SK-N-SH (cell line): ENCODE measurements at regions not wholly inside any gene's neighbourhood (a gene's known extent, or its start where the extent isn't known, plus 50 kb on each side); places are given as distances from the start of the nearest gene placed in this dataset.

Source experiments
- CTCF ChIA-PET: fragments of 300-600, 350-600 bp; formaldehyde crosslinking; extraction: SDS; loops from one replicate; lab custom pipeline; 2021; lab: Yijun Ruan, JAX
- POLR2A ChIA-PET: fragments of 350-600 bp; sonication (Branson Sonifier 250); formaldehyde crosslinking; extraction: SDS; loops from one replicate; lab custom pipeline; 2020; ENCODE audit warnings: antibody characterized with exemption, inconsistent platforms; lab: Yijun Ruan, JAX
- DNase-seq: peaks from one replicate; pipeline ENCODE4 v3.0.0; 2012
- H2AFZ ChIP-seq: fragments of 200-600 bp; sonication (generic); 2 replicates; pipeline ENCODE4 v1.8.1; 2016; ENCODE audit warnings: antibody characterized with exemption, mild to moderate bottlenecking, low read depth
- H3F3A ChIP-seq: fragments of 200-600 bp; sonication (generic); replicated peaks from 2 replicates; pipeline ENCODE3; 2016; ENCODE audit warnings: antibody characterized with exemption, mild to moderate bottlenecking; ENCODE audit not compliant: insufficient read depth
- H3K27ac ChIP-seq, 2 experiments: fragments of 200-500 bp in 1 of 2; fragments of 200-600 bp in 1 of 2; sonication (Bioruptor generic) in 1 of 2; sonication (generic), shearing (Covaris generic) in 1 of 2; 2 replicates each; pipeline versions ENCODE4 v1.5.1 to v1.6.1; 2014 to 2016; ENCODE audit warnings: low read depth in 2 of 2, inconsistent platforms in 1 of 2, low read length in 1 of 2, mild to moderate bottlenecking in 1 of 2, mixed read lengths in 1 of 2
- H3K27me3 ChIP-seq: fragments of 200-600 bp; sonication (generic), shearing (Covaris generic); 2 replicates; pipeline ENCODE4 v1.6.1; 2016; ENCODE audit warnings: mixed run types; ENCODE audit not compliant: insufficient read depth
- H3K36me3 ChIP-seq, 2 experiments: fragments of 200-500 bp in 1 of 2; fragments of 200-600 bp in 1 of 2; sonication (Bioruptor generic) in 1 of 2; sonication (generic) in 1 of 2; replicated peaks in 1 of 2; 2 replicates each; pipeline versions ENCODE3 to v1.5.1; 2014 to 2016; ENCODE audit warnings: low read length in 1 of 2, mild to moderate bottlenecking in 1 of 2; ENCODE audit not compliant: insufficient read depth in 2 of 2, control insufficient read depth in 1 of 2
- H3K4me1 ChIP-seq, 2 experiments: fragments of 200-500 bp in 1 of 2; fragments of 200-600 bp in 1 of 2; sonication (Bioruptor generic) in 1 of 2; sonication (generic), shearing (Covaris generic) in 1 of 2; 2 replicates each; pipeline versions ENCODE4 v1.5.1 to v1.6.1; 2014 to 2016; ENCODE audit warnings: low read depth in 1 of 2, low read length in 1 of 2, mixed run types in 1 of 2; ENCODE audit not compliant: insufficient read depth in 2 of 2, control insufficient read depth in 1 of 2
- H3K4me2 ChIP-seq: fragments of 200-600 bp; sonication (generic), shearing (Covaris generic); 2 replicates; pipeline ENCODE4 v1.6.1; 2017; ENCODE audit warnings: mixed run types
- H3K4me3 ChIP-seq, 2 experiments: fragments of 200-500 bp in 1 of 2; fragments of 200-600 bp in 1 of 2; sonication (Bioruptor generic) in 1 of 2; sonication (generic), shearing (Covaris generic) in 1 of 2; 2 replicates each; pipeline versions ENCODE4 v1.5.1 to v1.8.1; 2014 to 2016; ENCODE audit warnings: low read depth in 2 of 2, inconsistent platforms in 1 of 2, low read length in 1 of 2, mild to moderate bottlenecking in 1 of 2, mixed read lengths in 1 of 2, moderate library complexity in 1 of 2
- H3K79me2 ChIP-seq: fragments of 200-600 bp; sonication (generic); 2 replicates; pipeline ENCODE4 v1.8.1; 2017; ENCODE audit warnings: mild to moderate bottlenecking; ENCODE audit not compliant: insufficient read depth
- H3K9ac ChIP-seq: fragments of 200-600 bp; sonication (generic); 2 replicates; pipeline ENCODE4 v1.6.1; 2017; ENCODE audit warnings: mixed run types
- H3K9me2 ChIP-seq: fragments of 200-600 bp; sonication (generic); 2 replicates; pipeline ENCODE4 v1.6.1; 2017; ENCODE audit warnings: mixed run types
- H3K9me3 ChIP-seq: fragments of 200-600 bp; sonication (generic); 2 replicates; pipeline ENCODE4 v1.6.1; 2017; ENCODE audit warnings: mixed run types, mild to moderate bottlenecking, moderate library complexity
- H4K20me1 ChIP-seq: fragments of 200-600 bp; sonication (generic); 2 replicates; pipeline ENCODE4 v1.6.1; 2017; ENCODE audit warnings: mild to moderate bottlenecking, mixed run types; ENCODE audit not compliant: insufficient read depth
- EP300 ChIP-seq, 2 experiments: IDR thresholded peaks; 2 replicates each; pipeline versions ENCODE4 v1.4.0 to v1.6.1; 2012; ENCODE audit warnings: borderline replicate concordance in 1 of 2, low read depth in 1 of 2, low read length in 1 of 2
- FOXJ3 ChIP-seq: sonication (generic); formaldehyde crosslinking; IDR thresholded peaks from 2 replicates; pipeline ENCODE4 v1.5.1; 2020; ENCODE audit warnings: mild to moderate bottlenecking, missing genetic modification reagents
- MEF2A ChIP-seq: IDR thresholded peaks from 2 replicates; pipeline ENCODE4 v1.4.0; 2012; ENCODE audit warnings: low read depth, borderline replicate concordance
- NFIC ChIP-seq: IDR thresholded peaks from 2 replicates; pipeline ENCODE4 v1.4.0; 2012; ENCODE audit warnings: borderline replicate concordance
- PBX3 ChIP-seq: IDR thresholded peaks from 2 replicates; pipeline ENCODE4; 2012
- RAD21 ChIP-seq: IDR thresholded peaks from 2 replicates; pipeline ENCODE4 v1.6.1; 2012; ENCODE audit warnings: mild to moderate bottlenecking, low read length
- RFX5 ChIP-seq: IDR thresholded peaks from 2 replicates; pipeline ENCODE4 v1.6.1; 2012; ENCODE audit warnings: mild to moderate bottlenecking, improper control_type of control experiment, low read length
- SIN3A ChIP-seq: IDR thresholded peaks from 2 replicates; pipeline ENCODE4 v1.6.1; 2012; ENCODE audit warnings: low read depth, mild to moderate bottlenecking, low read length, moderate library complexity, borderline replicate concordance
- TEAD4 ChIP-seq: IDR thresholded peaks from 2 replicates; pipeline ENCODE4 v1.4.0; 2012; ENCODE audit warnings: mild to moderate bottlenecking, borderline replicate concordance; ENCODE audit not compliant: insufficient read depth
- WGBS: methylation state at CpG from one replicate; pipeline ENCODE4 v1.1.6; 2017; ENCODE audit warnings: low lambda C conversion rate; 5-methylcytosine and 5-hydroxymethylcytosine counted together
- TF ChIP-seq, protein P1 (sequence below): IDR thresholded peaks from 2 replicates; pipeline ENCODE4 v1.4.0; 2012; ENCODE audit warnings: low read depth, borderline replicate concordance
- TF ChIP-seq, protein P2 (sequence below): IDR thresholded peaks from 2 replicates; pipeline ENCODE4 v1.6.1; 2012; ENCODE audit warnings: mild to moderate bottlenecking, low read depth, low read length, moderate library complexity

DNA sequence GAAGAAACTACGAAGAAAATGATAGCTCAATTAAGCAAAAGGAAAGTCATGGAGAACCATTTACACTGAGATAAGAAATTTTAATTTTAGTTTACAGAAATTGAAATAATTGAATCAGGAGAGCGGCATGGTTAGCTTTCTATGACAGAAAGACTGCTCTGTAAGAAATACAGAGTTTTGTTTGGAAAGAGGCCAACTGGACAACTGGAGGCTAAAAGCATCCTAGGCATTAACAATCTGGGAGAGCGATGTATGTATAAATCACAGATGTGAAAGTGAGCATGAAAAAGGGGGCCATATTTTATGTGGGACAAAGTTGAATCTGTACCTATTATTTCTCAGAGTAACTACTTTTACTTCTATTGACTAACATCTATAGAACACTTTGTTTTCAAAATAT, 1608.8 kb upstream of the PCDH20 start (continued):
- TF ChIP-seq RFX5 (no peak), NFIC (peak; percentile 39; the same call in 1 of the 2 replicates), EP300 (IDR thresholded peaks at IDR 0.05; ENCODE audit: borderline replicate concordance in 1 of 2, low read depth in 1 of 2, low read length in 1 of 2) (peak in 1 of 2 experiments; percentile 75; a peak in 2 of 4 replicates), SIN3A (no peak), FOXJ3 (CRISPR knock-in tag) (0 out of 2 replicates have a peak, but pooled peaks have one; percentile 50), MEF2A (no peak), TEAD4 (no peak)
- TF ChIP-seq, protein P1, sequence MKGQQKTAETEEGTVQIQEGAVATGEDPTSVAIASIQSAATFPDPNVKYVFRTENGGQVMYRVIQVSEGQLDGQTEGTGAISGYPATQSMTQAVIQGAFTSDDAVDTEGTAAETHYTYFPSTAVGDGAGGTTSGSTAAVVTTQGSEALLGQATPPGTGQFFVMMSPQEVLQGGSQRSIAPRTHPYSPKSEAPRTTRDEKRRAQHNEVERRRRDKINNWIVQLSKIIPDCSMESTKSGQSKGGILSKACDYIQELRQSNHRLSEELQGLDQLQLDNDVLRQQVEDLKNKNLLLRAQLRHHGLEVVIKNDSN = no peak

- ChIA-PET CTCF (no interaction called here), POLR2A (no interaction called here)
- Histone ChIP-seq H3K4me2 (no peak overlapping the region), H3K79me2 (no peaks in the 10 kb centered on the region), H3F3A (no peaks in the 10 kb centered on the region), H2AFZ (no peak overlapping the region), H3K36me3 (peaks cover 0 to 2% of the 10 kb centered on the region in 2 experiments), H3K4me1 (no peaks in the 10 kb centered on the region), H3K27me3 (no peaks in the 10 kb centered on the region), H3K27ac (no peak overlapping the region), H3K9ac (no peak overlapping the region), H3K9me2 (no peaks in the 10 kb centered on the region), H3K4me3 (no peak overlapping the region), H4K20me1 (no peaks in the 10 kb centered on the region), H3K9me3 (0 out of 2 replicates have a peak, but pooled peaks cover 6% of the 10 kb centered on the region)
- 49% methylated on average over 2 of the region's 2 CpGs for WGBS
- no peak for DNase-seq
- TF ChIP-seq SIN3A (no peak), RAD21 (no peak), PBX3 (no peak)
- TF ChIP-seq, protein P1 = no peak
- TF ChIP-seq, protein P2, sequence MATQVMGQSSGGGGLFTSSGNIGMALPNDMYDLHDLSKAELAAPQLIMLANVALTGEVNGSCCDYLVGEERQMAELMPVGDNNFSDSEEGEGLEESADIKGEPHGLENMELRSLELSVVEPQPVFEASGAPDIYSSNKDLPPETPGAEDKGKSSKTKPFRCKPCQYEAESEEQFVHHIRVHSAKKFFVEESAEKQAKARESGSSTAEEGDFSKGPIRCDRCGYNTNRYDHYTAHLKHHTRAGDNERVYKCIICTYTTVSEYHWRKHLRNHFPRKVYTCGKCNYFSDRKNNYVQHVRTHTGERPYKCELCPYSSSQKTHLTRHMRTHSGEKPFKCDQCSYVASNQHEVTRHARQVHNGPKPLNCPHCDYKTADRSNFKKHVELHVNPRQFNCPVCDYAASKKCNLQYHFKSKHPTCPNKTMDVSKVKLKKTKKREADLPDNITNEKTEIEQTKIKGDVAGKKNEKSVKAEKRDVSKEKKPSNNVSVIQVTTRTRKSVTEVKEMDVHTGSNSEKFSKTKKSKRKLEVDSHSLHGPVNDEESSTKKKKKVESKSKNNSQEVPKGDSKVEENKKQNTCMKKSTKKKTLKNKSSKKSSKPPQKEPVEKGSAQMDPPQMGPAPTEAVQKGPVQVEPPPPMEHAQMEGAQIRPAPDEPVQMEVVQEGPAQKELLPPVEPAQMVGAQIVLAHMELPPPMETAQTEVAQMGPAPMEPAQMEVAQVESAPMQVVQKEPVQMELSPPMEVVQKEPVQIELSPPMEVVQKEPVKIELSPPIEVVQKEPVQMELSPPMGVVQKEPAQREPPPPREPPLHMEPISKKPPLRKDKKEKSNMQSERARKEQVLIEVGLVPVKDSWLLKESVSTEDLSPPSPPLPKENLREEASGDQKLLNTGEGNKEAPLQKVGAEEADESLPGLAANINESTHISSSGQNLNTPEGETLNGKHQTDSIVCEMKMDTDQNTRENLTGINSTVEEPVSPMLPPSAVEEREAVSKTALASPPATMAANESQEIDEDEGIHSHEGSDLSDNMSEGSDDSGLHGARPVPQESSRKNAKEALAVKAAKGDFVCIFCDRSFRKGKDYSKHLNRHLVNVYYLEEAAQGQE = no peak
Observed at GRCh38 chr13:63011996-63012395, 1596.3 kb upstream of the PCDH20 start.
